RWPE2 (cell line): ENCODE measurements at regions not wholly inside any gene's neighbourhood (a gene's known extent, or its start where the extent isn't known, plus 50 kb on each side); places are given as distances from the start of the nearest gene placed in this dataset.

Source experiments
- ATAC-seq: fragments of 200-7000 bp; cut with Tn5 transposase; 3 replicates; pipeline ENCODE4 v1.9.1; 2021; ENCODE audit warnings: low read depth
- DNase-seq: peaks from one replicate; pipeline ENCODE4 v3.0.0-alpha.2; 2020; ENCODE audit warnings: low spot score
- H3K27ac ChIP-seq: fragments of 450-650 bp; 2 replicates; pipeline ENCODE4 v1.5.1; 2017; ENCODE audit warnings: mild to moderate bottlenecking; ENCODE audit not compliant: poor library complexity, severe bottlenecking
- H3K27me3 ChIP-seq: fragments of 250-450 bp; sonication (Bioruptor Pico); 2 replicates; pipeline ENCODE4 v1.5.1; 2021; ENCODE audit warnings: mild to moderate bottlenecking, moderate library complexity; ENCODE audit not compliant: insufficient read depth, poor library complexity, severe bottlenecking
- H3K36me3 ChIP-seq: fragments of 250-450 bp; sonication (Bioruptor Pico); 2 replicates; pipeline ENCODE4 v1.5.1; 2020; ENCODE audit warnings: low read depth, mild to moderate bottlenecking, moderate library complexity
- H3K4me1 ChIP-seq: fragments of 250-450 bp; sonication (Bioruptor Pico); 2 replicates; pipeline ENCODE4 v1.5.1; 2021; ENCODE audit warnings: mild to moderate bottlenecking, moderate library complexity; ENCODE audit not compliant: insufficient read depth, poor library complexity, severe bottlenecking
- H3K4me3 ChIP-seq: fragments of 250-450 bp; sonication (Bioruptor Pico); 2 replicates; pipeline ENCODE4 v1.5.1; 2021; ENCODE audit warnings: mild to moderate bottlenecking, moderate library complexity; ENCODE audit not compliant: severe bottlenecking
- H3K9me3 ChIP-seq: fragments of 250-450 bp; sonication (Bioruptor Pico); 2 replicates; pipeline ENCODE4 v1.5.1; 2021; ENCODE audit warnings: mild to moderate bottlenecking, moderate library complexity; ENCODE audit not compliant: severe bottlenecking
- TF ChIP-seq, protein P1 (sequence below): fragments of 450-650 bp; IDR thresholded peaks from one replicate; pipeline ENCODE4 v1.5.1; 2017; ENCODE audit warnings: mild to moderate bottlenecking, moderate library complexity; ENCODE audit not compliant: poor library complexity, severe bottlenecking

DNA sequence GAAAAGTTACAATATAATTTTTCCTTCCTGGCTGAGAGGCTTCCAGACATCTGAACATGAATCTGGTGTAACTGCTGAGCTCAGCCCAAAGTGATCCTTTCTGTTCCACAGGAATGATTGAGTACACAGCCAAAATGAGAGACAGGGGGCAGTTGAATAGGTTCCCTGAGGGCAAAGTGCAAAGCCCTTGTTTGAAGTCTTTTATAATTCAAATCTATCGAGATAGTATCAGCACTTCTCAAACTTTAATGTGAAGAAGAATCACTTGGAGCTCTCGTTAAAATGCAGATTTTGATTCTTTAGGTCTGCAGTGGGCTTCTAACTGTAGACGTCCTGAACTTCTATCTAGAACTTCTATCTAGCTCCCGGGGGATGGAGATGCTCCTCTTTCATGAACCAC lies 54.4 kb upstream of the BMP2K start:
- Histone ChIP-seq H3K4me1 (no peaks in the 10 kb centered on the region), H3K27ac (no peak overlapping the region)

GRCh38 chr4:78722320-78722719 lies 53.8 kb upstream of the BMP2K start:
- H3K9me3 ChIP-seq: no peaks in the 10 kb centered on the region
- TF ChIP-seq, protein P1, sequence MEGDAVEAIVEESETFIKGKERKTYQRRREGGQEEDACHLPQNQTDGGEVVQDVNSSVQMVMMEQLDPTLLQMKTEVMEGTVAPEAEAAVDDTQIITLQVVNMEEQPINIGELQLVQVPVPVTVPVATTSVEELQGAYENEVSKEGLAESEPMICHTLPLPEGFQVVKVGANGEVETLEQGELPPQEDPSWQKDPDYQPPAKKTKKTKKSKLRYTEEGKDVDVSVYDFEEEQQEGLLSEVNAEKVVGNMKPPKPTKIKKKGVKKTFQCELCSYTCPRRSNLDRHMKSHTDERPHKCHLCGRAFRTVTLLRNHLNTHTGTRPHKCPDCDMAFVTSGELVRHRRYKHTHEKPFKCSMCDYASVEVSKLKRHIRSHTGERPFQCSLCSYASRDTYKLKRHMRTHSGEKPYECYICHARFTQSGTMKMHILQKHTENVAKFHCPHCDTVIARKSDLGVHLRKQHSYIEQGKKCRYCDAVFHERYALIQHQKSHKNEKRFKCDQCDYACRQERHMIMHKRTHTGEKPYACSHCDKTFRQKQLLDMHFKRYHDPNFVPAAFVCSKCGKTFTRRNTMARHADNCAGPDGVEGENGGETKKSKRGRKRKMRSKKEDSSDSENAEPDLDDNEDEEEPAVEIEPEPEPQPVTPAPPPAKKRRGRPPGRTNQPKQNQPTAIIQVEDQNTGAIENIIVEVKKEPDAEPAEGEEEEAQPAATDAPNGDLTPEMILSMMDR: no peak
- H3K27me3 ChIP-seq: no peaks in the 10 kb centered on the region
- no peak for DNase-seq
- H3K36me3 ChIP-seq: no peaks in the 10 kb centered on the region
- no peaks in the 10 kb centered on the region for H3K4me1 ChIP-seq
- H3K4me3 ChIP-seq: no peak overlapping the region
- no peak overlapping the region for H3K27ac ChIP-seq
- no peak for ATAC-seq

More for the DNA sequence above, 54.4 kb upstream of the BMP2K start:
- no peak overlapping the region for H3K4me3 ChIP-seq
- ATAC-seq (no peak), DNase-seq (no peak)
- TF ChIP-seq, protein P1: no peak
- H3K36me3 ChIP-seq: no peaks in the 10 kb centered on the region
- H3K9me3 ChIP-seq: no peaks in the 10 kb centered on the region
- H3K27me3 ChIP-seq: no peaks in the 10 kb centered on the region

DNA sequence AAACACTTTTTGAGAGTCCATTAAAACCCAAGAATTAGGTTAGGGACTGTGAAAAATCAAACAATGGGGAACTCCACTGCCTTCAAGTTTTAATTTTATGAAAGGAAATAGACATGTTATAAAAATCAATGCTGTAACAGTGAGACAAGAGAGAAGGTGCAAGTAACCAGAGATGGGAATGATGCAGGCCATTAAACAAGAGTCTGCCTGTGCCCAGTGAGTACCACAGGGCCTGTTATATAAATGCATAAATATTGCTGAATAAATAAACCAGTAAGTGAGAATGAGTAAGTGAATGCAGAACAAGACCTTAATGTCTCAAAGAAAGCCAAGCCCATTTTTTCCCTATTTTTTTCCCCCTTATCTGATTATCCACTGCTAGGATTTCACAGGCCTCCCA lies 53.3 kb upstream of the BMP2K start:
- Histone ChIP-seq H3K36me3 (no peaks in the 10 kb centered on the region), H3K4me3 (no peak overlapping the region), H3K9me3 (no peaks in the 10 kb centered on the region), H3K27ac (no peak overlapping the region), H3K4me1 (no peaks in the 10 kb centered on the region), H3K27me3 (no peaks in the 10 kb centered on the region)
- TF ChIP-seq, protein P1: no peak
- ATAC-seq (no peak), DNase-seq (no peak)
